SK-N-MC (cell line): ENCODE measurements at regions not wholly inside any gene's neighbourhood (a gene's known extent, or its start where the extent isn't known, plus 50 kb on each side); places are given as distances from the start of the nearest gene placed in this dataset.

Experiments used
- EZH2 ChIP-seq: fragments of 200-600 bp; sonication (generic); IDR thresholded peaks from one replicate; pipeline ENCODE4 v1.6.1; 2017; ENCODE audit warnings: antibody characterized with exemption
- FOXP2 ChIP-seq: optimal IDR thresholded peaks from 2 replicates; pipeline ENCODE3; 2011; ENCODE audit warnings: mild to moderate bottlenecking, moderate library complexity; ENCODE audit not compliant: insufficient read depth; ENCODE audit errors: extremely low read length, control extremely low read depth
- POLR2AphosphoS5 ChIP-seq: IDR thresholded peaks from 2 replicates; pipeline ENCODE4 v1.6.1; 2012; ENCODE audit warnings: mild to moderate bottlenecking, low read depth, low read length, borderline replicate concordance

DNA sequence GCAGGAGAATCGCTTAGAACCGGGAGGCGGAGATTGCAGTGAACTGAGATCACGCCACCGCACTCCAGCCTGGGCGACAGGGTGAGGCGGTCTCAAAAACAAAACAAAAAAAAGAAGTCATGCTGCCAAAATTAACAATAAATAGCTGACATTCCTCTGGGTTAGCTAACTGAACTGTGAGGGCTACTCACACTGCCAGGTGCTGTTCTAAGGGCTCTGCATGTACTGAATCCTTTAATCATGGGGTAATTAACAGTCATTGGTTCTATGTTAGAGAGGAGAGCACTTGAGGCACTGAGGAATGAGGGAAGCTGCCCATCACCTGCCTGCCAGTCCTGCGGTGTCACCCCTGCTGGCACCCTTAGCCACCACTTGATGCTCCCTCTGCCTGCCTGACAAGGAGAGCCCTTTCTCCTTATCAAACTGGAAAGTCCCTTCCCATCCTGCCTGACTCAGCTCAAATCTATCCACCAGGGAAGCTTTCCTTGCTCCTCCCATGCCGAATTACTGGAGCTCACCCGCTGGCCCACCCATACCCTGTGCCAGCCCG lies 73.0 kb upstream of the RIOK3 start:
- TF ChIP-seq POLR2AphosphoS5 (no peak), EZH2 (no peak), FOXP2 (no peak)
